Smooth muscle cell (in vitro differentiated cells): ENCODE measurements at regions not wholly inside any gene's neighbourhood (a gene's known extent, or its start where the extent isn't known, plus 50 kb on each side); places are given as distances from the start of the nearest gene placed in this dataset.

Experiments used
- DNase-seq: peaks from one replicate; lab custom pipeline; 2025; ENCODE audit not compliant: unreplicated experiment; lab: John Stamatoyannopoulos, UW
- H2AFZ ChIP-seq: fragments of 200-600 bp; sonication (generic); 2 replicates; pipeline ENCODE4 v1.6.0; 2016; ENCODE audit warnings: antibody characterized with exemption, low read depth, mild to moderate bottlenecking
- H3F3A ChIP-seq: fragments of 200-600 bp; sonication (generic); 2 replicates; pipeline ENCODE4 v1.6.0; 2017; ENCODE audit warnings: antibody characterized with exemption, low read depth
- H3K27ac ChIP-seq: fragments of 200-600 bp; sonication (generic); 2 replicates; pipeline ENCODE4 v1.5.1; 2016; ENCODE audit warnings: low read depth, mild to moderate bottlenecking
- H3K27me3 ChIP-seq: fragments of 200-600 bp; sonication (generic); 2 replicates; pipeline ENCODE4 v1.6.1; 2016; ENCODE audit warnings: low read depth, mild to moderate bottlenecking
- H3K36me3 ChIP-seq: fragments of 200-600 bp; sonication (generic); 2 replicates; pipeline ENCODE4 v1.5.1; 2016; ENCODE audit warnings: low read depth
- H3K4me1 ChIP-seq: fragments of 200-600 bp; sonication (generic); 2 replicates; pipeline ENCODE4 v1.5.1; 2016; ENCODE audit warnings: low read depth
- H3K4me2 ChIP-seq: fragments of 200-600 bp; sonication (generic); 2 replicates; pipeline ENCODE4 v1.6.0; 2016; ENCODE audit warnings: mild to moderate bottlenecking
- H3K4me3 ChIP-seq: fragments of 200-600 bp; sonication (generic); 2 replicates; pipeline ENCODE4 v1.5.1; 2016; ENCODE audit warnings: mild to moderate bottlenecking
- H3K79me2 ChIP-seq: fragments of 200-600 bp; sonication (generic); 2 replicates; pipeline ENCODE4 v1.6.0; 2016; ENCODE audit warnings: low read depth, mild to moderate bottlenecking
- H3K9ac ChIP-seq: fragments of 200-600 bp; sonication (generic); 2 replicates; pipeline ENCODE4 v1.6.0; 2016; ENCODE audit warnings: low read depth
- H3K9me3 ChIP-seq: fragments of 200-600 bp; sonication (generic); replicated peaks from 2 replicates; pipeline ENCODE4 v1.5.1; 2016; ENCODE audit warnings: low read depth
- H4K20me1 ChIP-seq: fragments of 200-600 bp; sonication (generic); 2 replicates; pipeline ENCODE4 v1.6.0; 2016; ENCODE audit warnings: low read depth
- WGBS: methylation state at CpG from one replicate; pipeline ENCODE4 v1.1.7; 2016; ENCODE audit warnings: low lambda C conversion rate; 5-methylcytosine and 5-hydroxymethylcytosine counted together
- TF ChIP-seq, protein P1 (sequence below): fragments of 200-600 bp; sonication (generic); IDR thresholded peaks from 2 replicates; pipeline ENCODE4 v1.5.1; 2017; ENCODE audit warnings: borderline replicate concordance, mild to moderate bottlenecking, antibody characterized with exemption; ENCODE audit not compliant: insufficient read depth, poor library complexity, severe bottlenecking

DNA sequence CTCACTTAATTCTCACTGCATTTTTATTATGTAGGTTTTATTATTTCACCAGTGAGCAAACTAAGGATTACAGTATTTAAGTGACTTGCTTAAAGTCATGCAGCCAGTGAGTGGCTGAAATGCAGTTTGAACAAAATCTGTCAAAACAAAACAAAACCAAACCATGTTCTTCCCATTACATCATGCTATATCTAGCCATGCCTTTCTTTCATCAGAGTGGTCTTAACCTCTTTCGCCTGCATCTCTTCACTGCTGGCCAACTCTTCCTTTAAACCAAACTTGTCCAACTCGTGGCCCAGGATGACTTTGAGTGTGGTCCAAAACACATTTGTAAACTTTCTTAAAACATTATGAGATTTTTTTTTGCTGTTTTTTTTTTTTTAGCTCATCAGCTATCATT is 223.2 kb downstream of the PCDH7 start:
- DNase-seq, result no peak
- Histone ChIP-seq H3K27ac (no peak overlapping the region), H3K79me2 (no peaks in the 10 kb centered on the region), H3F3A (no peaks in the 10 kb centered on the region), H3K4me3 (no peak overlapping the region), H3K4me1 (peaks cover under 1% of the 10 kb centered on the region), H4K20me1 (no peaks in the 10 kb centered on the region), H2AFZ (no peak overlapping the region), H3K27me3 (no peaks in the 10 kb centered on the region), H3K4me2 (no peak overlapping the region), H3K9me3 (no peaks in the 10 kb centered on the region), H3K9ac (no peak overlapping the region), H3K36me3 (no peaks in the 10 kb centered on the region)
- TF ChIP-seq, protein P1, sequence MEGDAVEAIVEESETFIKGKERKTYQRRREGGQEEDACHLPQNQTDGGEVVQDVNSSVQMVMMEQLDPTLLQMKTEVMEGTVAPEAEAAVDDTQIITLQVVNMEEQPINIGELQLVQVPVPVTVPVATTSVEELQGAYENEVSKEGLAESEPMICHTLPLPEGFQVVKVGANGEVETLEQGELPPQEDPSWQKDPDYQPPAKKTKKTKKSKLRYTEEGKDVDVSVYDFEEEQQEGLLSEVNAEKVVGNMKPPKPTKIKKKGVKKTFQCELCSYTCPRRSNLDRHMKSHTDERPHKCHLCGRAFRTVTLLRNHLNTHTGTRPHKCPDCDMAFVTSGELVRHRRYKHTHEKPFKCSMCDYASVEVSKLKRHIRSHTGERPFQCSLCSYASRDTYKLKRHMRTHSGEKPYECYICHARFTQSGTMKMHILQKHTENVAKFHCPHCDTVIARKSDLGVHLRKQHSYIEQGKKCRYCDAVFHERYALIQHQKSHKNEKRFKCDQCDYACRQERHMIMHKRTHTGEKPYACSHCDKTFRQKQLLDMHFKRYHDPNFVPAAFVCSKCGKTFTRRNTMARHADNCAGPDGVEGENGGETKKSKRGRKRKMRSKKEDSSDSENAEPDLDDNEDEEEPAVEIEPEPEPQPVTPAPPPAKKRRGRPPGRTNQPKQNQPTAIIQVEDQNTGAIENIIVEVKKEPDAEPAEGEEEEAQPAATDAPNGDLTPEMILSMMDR, result no peak
- 77% methylated on average over 2 of the region's 2 CpGs for WGBS

DNA sequence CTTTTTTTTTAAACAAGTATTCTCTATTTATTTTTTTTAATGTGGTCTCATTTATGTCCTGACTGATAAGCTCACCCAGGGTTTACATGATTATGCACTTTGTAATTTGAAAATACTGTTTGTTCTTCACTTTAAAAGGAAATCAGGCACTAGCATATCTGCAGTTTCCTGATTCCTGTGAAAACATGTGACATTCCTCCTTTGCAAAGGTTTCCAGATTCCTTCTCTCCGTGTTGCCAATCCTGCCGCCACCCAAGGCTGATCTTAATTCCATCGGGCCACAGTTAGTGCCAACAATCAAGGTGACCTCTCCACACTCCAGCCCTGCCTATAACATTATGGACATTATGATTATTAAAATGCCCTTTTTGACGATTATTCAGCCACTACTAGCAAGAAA is 225.4 kb downstream of the PCDH7 start:
- H2AFZ ChIP-seq, result no peak overlapping the region

DNA sequence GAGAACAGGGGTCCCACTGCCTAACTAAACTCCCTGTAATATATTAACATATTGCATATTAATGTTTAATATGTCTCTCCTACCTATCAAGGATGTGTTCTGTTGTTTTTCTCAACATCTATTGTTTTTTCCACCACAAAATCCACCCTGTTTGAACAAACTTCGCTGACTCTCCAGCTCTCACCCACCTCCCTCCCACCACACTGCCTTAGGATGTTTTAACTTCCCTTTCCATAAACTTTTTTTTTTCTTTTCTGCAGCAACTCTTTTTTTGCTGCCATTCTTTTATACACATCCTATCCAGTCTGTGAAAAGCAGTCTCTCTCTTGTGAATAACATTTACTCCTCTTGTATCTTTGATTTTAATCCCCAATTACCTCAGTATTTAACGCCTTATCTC is 226.1 kb downstream of the PCDH7 start:
- Histone ChIP-seq H2AFZ (no peak overlapping the region), H3K79me2 (no peaks in the 10 kb centered on the region), H3K4me1 (peaks cover 8% of the 10 kb centered on the region), H3K9me3 (no peaks in the 10 kb centered on the region), H3K27ac (no peak overlapping the region), H3K4me3 (no peak overlapping the region), H3K4me2 (no peak overlapping the region), H3K9ac (no peak overlapping the region), H4K20me1 (no peaks in the 10 kb centered on the region), H3K27me3 (no peaks in the 10 kb centered on the region), H3K36me3 (no peaks in the 10 kb centered on the region), H3F3A (no peaks in the 10 kb centered on the region)
- 71% methylated on average over 2 of the region's 2 CpGs for WGBS
- TF ChIP-seq, protein P1, result no peak
- no peak for DNase-seq

More for the DNA sequence above, 225.4 kb downstream of the PCDH7 start:
- peak overlapping the region; percentile 38 for H3K4me2 ChIP-seq
- H4K20me1 ChIP-seq, result no peaks in the 10 kb centered on the region
- no peaks in the 10 kb centered on the region for H3K36me3 ChIP-seq
- H3K4me1 ChIP-seq, result peaks cover 8% of the 10 kb centered on the region
- WGBS, result 61% methylated on average over 4 of the region's 4 CpGs
- H3K4me3 ChIP-seq, result no peak overlapping the region
- H3K27me3 ChIP-seq, result no peaks in the 10 kb centered on the region
- no peaks in the 10 kb centered on the region for H3K9me3 ChIP-seq
- peak overlapping the region; percentile 4 for H3K27ac ChIP-seq
- no peak for DNase-seq
- H3K79me2 ChIP-seq, result no peaks in the 10 kb centered on the region
- H3K9ac ChIP-seq, result no peak overlapping the region
- TF ChIP-seq, protein P1, result no peak
- H3F3A ChIP-seq, result no peaks in the 10 kb centered on the region

DNA sequence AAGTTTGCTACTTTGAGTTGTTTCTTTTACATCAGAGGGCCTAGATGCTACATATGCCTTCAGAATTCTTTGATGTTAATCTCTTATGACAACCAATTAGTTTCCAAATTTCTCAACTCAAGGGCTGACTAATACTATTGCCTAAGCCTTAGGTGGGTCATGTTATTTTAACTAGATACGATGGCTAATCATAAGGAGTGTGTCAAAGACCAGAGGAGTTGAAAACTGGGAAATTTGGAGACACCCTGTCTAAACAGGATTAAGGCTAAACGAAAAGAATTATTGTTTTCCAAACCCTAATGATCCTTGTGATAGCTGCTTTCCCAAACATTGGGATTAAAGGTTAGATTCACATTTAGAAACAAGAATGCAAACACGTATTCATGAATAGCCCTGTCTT is 228.5 kb downstream of the PCDH7 start:
- no peaks in the 10 kb centered on the region for H3K9me3 ChIP-seq
- no peaks in the 10 kb centered on the region for H4K20me1 ChIP-seq
- no peak overlapping the region for H3K4me3 ChIP-seq
- no peak overlapping the region for H2AFZ ChIP-seq
- H3K36me3 ChIP-seq, result no peaks in the 10 kb centered on the region
- peaks cover 4% of the 10 kb centered on the region for H3F3A ChIP-seq
- no peak overlapping the region for H3K9ac ChIP-seq
- H3K4me2 ChIP-seq, result peak overlapping the region; percentile 52
- peaks cover 8% of the 10 kb centered on the region for H3K4me1 ChIP-seq
- TF ChIP-seq, protein P1, result no peak
- DNase-seq, result no peak
- no peaks in the 10 kb centered on the region for H3K79me2 ChIP-seq
- H3K27me3 ChIP-seq, result no peaks in the 10 kb centered on the region
- 10% methylated on average over 3 of the region's 3 CpGs for WGBS
- no peak overlapping the region for H3K27ac ChIP-seq
